MCF 10A (cell line): ENCODE measurements at regions not wholly inside any gene's neighbourhood (a gene's known extent, or its start where the extent isn't known, plus 50 kb on each side); places are given as distances from the start of the nearest gene placed in this dataset.

Experiments used
- BruUV-seq: library from RNA; stranded (reverse); fragments of 400-500 nt; replicated peaks from 2 replicates; lab custom pipeline; 2021; lab: Mats Ljungman, UMichigan
- CTCF ChIA-PET: fragments of 300-600 bp; sonication (Branson Sonifier 250); formaldehyde crosslinking; extraction: SDS; loops from one replicate; lab custom pipeline; 2021; ENCODE audit warnings: antibody characterized with exemption, inconsistent platforms; lab: Yijun Ruan, JAX
- POLR2A ChIA-PET: fragments of 300-600, 350-650 bp; sonication (Branson Sonifier 250); formaldehyde crosslinking; extraction: SDS; loops from one replicate; lab custom pipeline; 2020; ENCODE audit warnings: antibody characterized with exemption, inconsistent platforms; lab: Yijun Ruan, JAX
- DNase-seq: peaks from one replicate; pipeline ENCODE4 v3.0.0-alpha.2; 2018; ENCODE audit not compliant: unreplicated experiment
- H3K27ac Mint-ChIP-seq: one replicate; pipeline ENCODE4 v1.8.0; 2022; ENCODE audit warnings: mild to moderate bottlenecking, low read depth, mixed read lengths; ENCODE audit not compliant: unreplicated experiment
- H3K27me3 Mint-ChIP-seq: one replicate; pipeline ENCODE4 v1.8.0; 2022; ENCODE audit warnings: mixed read lengths; ENCODE audit not compliant: insufficient read depth, unreplicated experiment
- H3K36me3 Mint-ChIP-seq: one replicate; pipeline ENCODE4 v1.8.0; 2022; ENCODE audit warnings: mild to moderate bottlenecking, moderate library complexity, mixed read lengths; ENCODE audit not compliant: insufficient read depth, unreplicated experiment
- H3K4me1 Mint-ChIP-seq: one replicate; pipeline ENCODE4 v1.8.0; 2022; ENCODE audit warnings: mixed read lengths; ENCODE audit not compliant: insufficient read depth, unreplicated experiment
- H3K4me3 Mint-ChIP-seq: one replicate; pipeline ENCODE4 v1.8.0; 2022; ENCODE audit warnings: mild to moderate bottlenecking, moderate library complexity, mixed read lengths; ENCODE audit not compliant: unreplicated experiment
- H3K9me3 Mint-ChIP-seq: one replicate; pipeline ENCODE4 v1.8.0; 2022; ENCODE audit warnings: mixed read lengths; ENCODE audit not compliant: unreplicated experiment
- CTCF ChIP-seq: fragments of 200-600 bp; IDR thresholded peaks from one replicate; pipeline ENCODE4 v1.8.0; 2022; ENCODE audit warnings: antibody characterized with exemption, mild to moderate bottlenecking; ENCODE audit not compliant: unreplicated experiment
- intact Hi-C: fragments of 100-400 bp; cut with micrococcal nuclease; formaldehyde crosslinking; loops from 2 replicates; pipeline ENCODE4 v1.14.1; 2022

- Mint-ChIP-seq H3K27ac (no peak overlapping the region), H3K36me3 (no peaks in the 10 kb centered on the region), H3K27me3 (peaks cover 18% of the 10 kb centered on the region), H3K9me3 (no peaks in the 10 kb centered on the region), H3K4me3 (no peak overlapping the region), H3K4me1 (no peaks in the 10 kb centered on the region)
- no peak for TF ChIP-seq CTCF
- intact Hi-C loops = no loop called here
- ChIA-PET POLR2A (no interaction called here), CTCF (no interaction called here)
- DNase-seq = no peak
- BruUV-seq = no TSS peak
Observed at GRCh38 chr5:52376592-52376991, 411.1 kb upstream of the ITGA1 start.

- CTCF ChIA-PET = no interaction called here
- Mint-ChIP-seq H3K27me3 (peaks cover 21% of the 10 kb centered on the region), H3K36me3 (no peaks in the 10 kb centered on the region), H3K9me3 (no peaks in the 10 kb centered on the region), H3K4me3 (no peak overlapping the region), H3K4me1 (no peaks in the 10 kb centered on the region), H3K27ac (no peak overlapping the region)
- DNase-seq = no peak
- intact Hi-C loops = no loop called here
- TF ChIP-seq CTCF = no peak
- POLR2A ChIA-PET = no interaction called here
- no TSS peak for BruUV-seq
Observed at GRCh38 chr5:52378237-52378636, 409.5 kb upstream of the ITGA1 start.

- POLR2A ChIA-PET = interaction anchor here (0.5 kb wide), 1 partner anchor 276 kb away, joined by 4 read pairs; no protein-coding TSS in a partner anchor
- H3K9me3 Mint-ChIP-seq = no peaks in the 10 kb centered on the region
- no peaks in the 10 kb centered on the region for H3K36me3 Mint-ChIP-seq
- no peak for TF ChIP-seq CTCF
- no peak for DNase-seq
- peaks cover 67% of the 10 kb centered on the region for H3K27me3 Mint-ChIP-seq
- H3K27ac Mint-ChIP-seq = no peak overlapping the region
- intact Hi-C loops = no loop called here
- BruUV-seq = no TSS peak
- H3K4me3 Mint-ChIP-seq = no peak overlapping the region
- CTCF ChIA-PET = no interaction called here
- H3K4me1 Mint-ChIP-seq = no peaks in the 10 kb centered on the region
Observed at GRCh38 chr5:52388349-52388748, 399.4 kb upstream of the ITGA1 start.

GRCh38 chr5:52392321-52392720 lies 395.4 kb upstream of the ITGA1 start:
- TF ChIP-seq CTCF = no peak
- CTCF ChIA-PET = no interaction called here

More at GRCh38 chr5:52392321-52392720, 395.4 kb upstream of the ITGA1 start:
- Mint-ChIP-seq H3K4me3 (no peak overlapping the region), H3K36me3 (no peaks in the 10 kb centered on the region), H3K4me1 (no peaks in the 10 kb centered on the region), H3K9me3 (no peaks in the 10 kb centered on the region), H3K27me3 (peaks cover 36% of the 10 kb centered on the region), H3K27ac (no peak overlapping the region)
- no TSS peak for BruUV-seq
- intact Hi-C loops = no loop called here
- DNase-seq = no peak
- POLR2A ChIA-PET = no interaction called here
